Spinal cord (tissue), 9 donors: ENCODE measurements at regions not wholly inside any gene's neighbourhood (a gene's known extent, or its start where the extent isn't known, plus 50 kb on each side); places are given as distances from the start of the nearest gene placed in this dataset.
A peak's percentile ranks its signal among the peaks of the same experiment; 100 is the strongest.

ENCODE experiments used
- DNase-seq, 6 donors: peaks; one replicate each; pipeline versions ENCODE4 v3.0.0 to v3.0.0-alpha.2; 2013 to 2015; ENCODE audit warnings: low spot score in 6 of 6, low read depth in 4 of 6
- H3K27ac ChIP-seq: one replicate; pipeline ENCODE4 v1.5.1; 2013; ENCODE audit warnings: low read depth, low read length, control low read depth
- H3K27me3 ChIP-seq: one replicate; pipeline ENCODE4 v1.6.1; 2013; ENCODE audit warnings: low read length; ENCODE audit not compliant: control insufficient read depth, insufficient read depth
- H3K36me3 ChIP-seq: one replicate; pipeline ENCODE4 v1.6.1; 2013; ENCODE audit warnings: low read length; ENCODE audit not compliant: control insufficient read depth, insufficient read depth
- H3K4me1 ChIP-seq: one replicate; pipeline ENCODE4 v1.6.1; 2013; ENCODE audit warnings: low read length; ENCODE audit not compliant: control insufficient read depth, insufficient read depth
- H3K4me3 ChIP-seq: one replicate; pipeline ENCODE4 v1.5.1; 2013; ENCODE audit warnings: low read depth, low read length, control low read depth
- H3K9me3 ChIP-seq: one replicate; pipeline ENCODE4 v1.6.1; 2013; ENCODE audit warnings: low read length; ENCODE audit not compliant: control insufficient read depth, insufficient read depth
- WGBS: methylation state at CpG from one replicate; pipeline ENCODE4 v1.1.5; 2013; ENCODE audit warnings: missing lambda C conversion rate; ENCODE audit not compliant: insufficient coverage; 5-methylcytosine and 5-hydroxymethylcytosine counted together
- donor health status: healthy.

DNA sequence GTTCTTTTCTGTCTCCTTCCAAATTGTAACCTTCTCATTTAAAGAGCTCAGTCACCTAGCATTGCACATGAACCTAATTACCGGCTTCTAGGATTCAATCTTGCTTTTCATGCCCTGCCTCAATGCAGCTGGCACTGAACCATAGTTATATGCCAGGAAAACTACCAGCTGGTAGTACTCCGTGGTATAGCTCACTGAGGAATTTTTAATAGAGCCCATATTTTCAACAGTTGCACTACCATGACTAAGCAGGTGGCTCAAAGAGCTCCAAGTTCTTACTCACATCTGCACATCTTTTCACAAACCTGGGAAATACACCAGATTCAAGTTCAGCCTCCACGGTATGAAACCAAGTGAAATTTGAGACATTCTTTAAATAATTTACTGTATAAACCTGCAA is 363.5 kb downstream of the GRB14 start:
- DNase-seq: peak in 3 of 6 donors; percentile 7 to 78 (median 76)
- no peaks in the 10 kb centered on the region for H3K4me1 ChIP-seq
- 31% methylated on average over 2 of the region's 3 CpGs for WGBS
- H3K36me3 ChIP-seq: no peaks in the 10 kb centered on the region
- H3K27me3 ChIP-seq: no peaks in the 10 kb centered on the region
- H3K27ac ChIP-seq: no peak overlapping the region
- H3K4me3 ChIP-seq: no peak overlapping the region
- H3K9me3 ChIP-seq: no peaks in the 10 kb centered on the region

DNA sequence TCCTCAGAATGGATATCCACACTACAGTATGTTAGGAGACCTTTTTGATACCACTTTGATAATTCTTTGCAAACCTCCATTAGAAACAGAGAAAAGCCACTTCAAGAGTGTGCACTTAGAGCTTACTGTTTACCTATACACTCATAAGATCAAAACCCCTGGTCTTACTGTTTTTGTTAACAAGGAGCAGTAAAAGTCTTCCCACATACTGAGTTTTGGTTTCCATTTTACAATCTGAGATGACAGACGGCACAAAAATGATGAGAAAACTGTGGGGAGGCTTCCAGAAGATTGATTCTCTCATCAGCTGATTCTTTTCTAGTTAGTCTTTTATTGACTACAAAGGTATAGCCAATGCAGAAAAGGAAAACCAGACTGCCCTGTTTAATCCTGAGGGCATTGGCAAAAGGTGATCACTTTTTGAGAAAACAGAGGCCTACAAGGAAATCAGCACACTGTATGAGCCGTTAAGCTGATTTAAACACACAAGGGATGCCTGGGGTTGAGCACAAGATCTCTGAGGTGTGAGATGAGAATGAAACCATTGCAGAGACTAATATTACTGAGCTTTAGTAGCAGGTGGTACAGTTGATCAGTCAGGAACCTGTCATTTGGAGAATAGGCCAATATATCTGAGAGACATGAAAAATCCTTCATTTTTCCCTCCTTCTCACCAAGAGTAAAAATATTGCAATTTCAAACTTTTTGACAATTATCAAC is 368.6 kb downstream of the GRB14 start:
- no peaks in the 10 kb centered on the region for H3K4me1 ChIP-seq
- H3K27ac ChIP-seq: no peak overlapping the region
- H3K4me3 ChIP-seq: no peak overlapping the region
- no peaks in the 10 kb centered on the region for H3K36me3 ChIP-seq
- H3K9me3 ChIP-seq: no peaks in the 10 kb centered on the region
- DNase-seq: no peak
- H3K27me3 ChIP-seq: no peaks in the 10 kb centered on the region
- 67% methylated on average over 1 of the region's 2 CpGs for WGBS

DNA sequence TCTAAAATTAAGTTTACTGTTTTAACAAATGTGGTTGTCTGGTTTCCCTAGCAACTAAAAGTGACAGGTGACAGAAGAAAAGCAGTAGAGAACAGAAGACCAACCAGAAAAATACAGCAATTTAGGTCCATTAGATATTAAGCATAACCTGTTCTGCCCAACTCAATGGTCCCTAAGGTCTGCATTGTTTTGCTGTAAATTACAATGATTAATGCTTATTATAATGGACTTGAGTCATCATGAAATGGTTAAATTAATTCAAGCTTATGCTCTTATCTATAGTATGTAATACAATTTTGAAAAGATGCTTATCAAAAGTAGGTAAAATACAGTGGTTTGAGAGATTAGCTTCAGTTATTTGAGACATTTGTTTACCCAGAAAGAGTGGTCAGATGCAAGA is 378.0 kb downstream of the GRB14 start:
- Histone ChIP-seq H3K27ac (no peak overlapping the region), H3K27me3 (no peaks in the 10 kb centered on the region), H3K4me1 (no peaks in the 10 kb centered on the region), H3K4me3 (no peak overlapping the region), H3K9me3 (no peaks in the 10 kb centered on the region), H3K36me3 (no peaks in the 10 kb centered on the region)
- DNase-seq: no peak

DNA sequence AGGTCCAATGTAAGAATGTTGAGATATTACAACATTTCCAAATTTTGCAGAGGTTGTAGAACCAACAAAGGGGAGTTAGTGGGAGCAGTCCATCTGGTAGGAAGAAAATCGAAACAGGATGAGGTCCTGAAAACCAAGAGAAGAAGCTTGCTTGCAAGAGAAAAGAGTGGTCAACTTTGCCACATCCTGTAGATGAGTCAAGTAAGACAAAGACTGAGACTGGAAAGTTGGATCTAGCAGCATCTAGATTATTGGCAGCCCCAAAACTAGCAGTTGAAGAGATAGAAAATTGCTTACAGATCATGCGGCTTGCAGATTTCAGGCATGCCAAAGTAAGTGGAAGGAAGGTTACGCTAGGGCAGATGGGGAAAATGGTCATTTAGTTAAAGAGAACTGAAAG is 378.9 kb downstream of the GRB14 start:
- DNase-seq: no peak
- no peaks in the 10 kb centered on the region for H3K36me3 ChIP-seq
- no peaks in the 10 kb centered on the region for H3K9me3 ChIP-seq
- WGBS: 100% methylated on average over 2 of the region's 3 CpGs
- no peaks in the 10 kb centered on the region for H3K4me1 ChIP-seq
- no peaks in the 10 kb centered on the region for H3K27me3 ChIP-seq
- H3K4me3 ChIP-seq: no peak overlapping the region
- H3K27ac ChIP-seq: no peak overlapping the region

DNA sequence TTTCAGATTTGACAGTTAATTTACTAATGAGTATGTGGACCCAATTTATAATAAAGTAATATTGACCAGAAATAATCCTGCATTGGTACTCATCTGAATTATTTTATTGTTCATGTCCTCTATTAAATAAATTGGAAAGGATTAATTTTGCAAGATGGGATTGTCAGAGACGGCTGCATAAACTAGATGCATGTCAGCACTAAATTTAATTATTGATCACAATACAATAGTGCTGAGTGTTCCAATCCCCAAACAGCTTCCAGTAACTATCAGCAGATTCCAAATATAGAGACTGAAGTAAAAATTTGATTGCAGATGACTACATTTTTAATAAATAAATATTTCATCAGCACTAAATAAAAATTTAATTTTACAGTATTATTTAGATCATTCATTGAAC is 387.2 kb downstream of the GRB14 start:
- no peak overlapping the region for H3K4me3 ChIP-seq
- H3K27me3 ChIP-seq: no peaks in the 10 kb centered on the region
- no peaks in the 10 kb centered on the region for H3K4me1 ChIP-seq
- no peak overlapping the region for H3K27ac ChIP-seq
- no CpG with 5 or more reads among the region's 1 CpG for WGBS
- H3K36me3 ChIP-seq: no peaks in the 10 kb centered on the region
- no peak for DNase-seq
- H3K9me3 ChIP-seq: no peaks in the 10 kb centered on the region

DNA sequence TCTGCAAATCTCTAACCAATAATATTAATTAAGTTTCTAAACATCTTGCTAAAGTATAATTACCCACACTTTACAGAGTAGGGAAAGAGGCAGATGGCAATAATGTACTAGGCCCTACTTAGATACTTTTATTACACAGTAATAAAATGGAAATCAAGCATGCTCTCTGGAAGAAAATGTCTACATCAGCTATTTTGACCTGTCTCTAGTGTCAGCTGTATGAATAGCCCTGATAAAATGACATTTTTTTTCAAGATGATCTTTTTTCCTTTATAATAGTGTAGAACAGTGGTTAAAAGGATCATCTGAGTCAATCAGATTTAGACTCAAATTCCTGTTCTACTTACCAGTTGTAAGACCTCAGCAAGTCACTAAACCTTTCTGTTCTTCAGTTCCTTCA is 397.3 kb downstream of the GRB14 start:
- H3K36me3 ChIP-seq: no peaks in the 10 kb centered on the region
- no peak overlapping the region for H3K4me3 ChIP-seq
- no peak overlapping the region for H3K27ac ChIP-seq
- H3K9me3 ChIP-seq: no peaks in the 10 kb centered on the region
- H3K27me3 ChIP-seq: no peaks in the 10 kb centered on the region
- no peaks in the 10 kb centered on the region for H3K4me1 ChIP-seq
- peak in 1 of 6 donors; percentile 44 for DNase-seq

DNA sequence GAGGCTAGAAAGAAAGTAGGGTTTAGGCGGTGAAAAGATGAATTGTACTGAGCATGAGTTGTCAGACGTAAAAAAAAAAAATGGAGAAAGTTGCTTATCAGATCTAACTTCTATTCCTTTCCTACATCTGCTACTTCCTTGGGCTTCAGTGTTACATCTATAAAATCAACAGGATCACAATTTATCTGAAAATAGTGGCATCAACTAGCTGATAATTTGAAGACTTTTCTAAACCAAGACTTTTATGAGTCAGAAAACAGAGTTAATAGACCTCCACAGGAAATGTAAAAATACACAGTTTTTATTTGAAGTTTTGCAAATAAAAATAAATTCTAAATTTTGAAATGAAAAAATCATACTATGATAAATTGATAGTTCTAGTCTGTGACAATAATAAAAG is 399.8 kb downstream of the GRB14 start:
- Histone ChIP-seq H3K27ac (no peak overlapping the region), H3K27me3 (no peaks in the 10 kb centered on the region), H3K9me3 (no peaks in the 10 kb centered on the region), H3K4me3 (no peak overlapping the region), H3K4me1 (no peaks in the 10 kb centered on the region), H3K36me3 (no peaks in the 10 kb centered on the region)
- no peak for DNase-seq
- no CpG with 5 or more reads among the region's 2 CpGs for WGBS

DNA sequence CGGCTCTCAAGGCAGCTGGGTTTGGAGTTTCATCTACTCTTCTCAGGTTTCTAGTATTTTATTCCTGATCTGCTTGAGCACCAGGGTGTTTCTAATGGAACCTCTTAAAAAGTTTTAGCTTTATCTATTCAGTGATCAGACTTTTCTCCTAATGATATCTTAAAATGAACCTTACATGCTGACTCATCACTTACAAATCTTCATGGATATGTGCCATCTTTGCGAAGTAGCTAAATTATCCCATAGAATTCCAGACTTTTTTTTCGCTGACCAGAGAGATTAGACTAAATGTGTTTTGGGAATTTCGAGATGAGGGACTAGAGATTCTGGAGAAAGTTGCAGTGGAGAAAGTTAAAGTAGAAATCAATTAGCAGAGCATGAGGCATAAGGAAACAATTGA is 401.0 kb downstream of the GRB14 start:
- no peak for DNase-seq
- Histone ChIP-seq H3K4me1 (no peaks in the 10 kb centered on the region), H3K9me3 (no peaks in the 10 kb centered on the region), H3K36me3 (no peaks in the 10 kb centered on the region), H3K4me3 (no peak overlapping the region), H3K27me3 (no peaks in the 10 kb centered on the region), H3K27ac (no peak overlapping the region)
- WGBS: 82% methylated on average over 1 of the region's 4 CpGs

DNA sequence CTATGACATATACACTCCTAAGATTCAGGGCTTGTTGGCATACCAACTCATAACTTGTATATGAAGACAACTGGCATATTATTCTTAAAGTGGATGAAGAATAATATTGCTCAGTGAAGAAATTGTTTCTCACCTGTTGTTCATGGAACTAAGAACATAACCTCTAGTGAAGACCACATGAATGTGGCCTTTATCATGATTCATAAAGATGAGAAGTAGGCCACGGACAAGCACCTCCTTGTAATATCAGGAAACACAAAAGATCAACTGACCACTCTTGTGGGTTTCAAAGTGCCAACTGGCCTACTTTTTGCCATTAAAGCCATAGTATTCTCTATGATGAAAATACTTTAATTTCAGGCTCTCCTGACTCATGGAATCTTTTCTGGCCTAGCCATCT is 407.4 kb downstream of the GRB14 start:
- Histone ChIP-seq H3K27ac (no peak overlapping the region), H3K4me1 (no peaks in the 10 kb centered on the region), H3K27me3 (no peaks in the 10 kb centered on the region), H3K36me3 (no peaks in the 10 kb centered on the region), H3K4me3 (no peak overlapping the region), H3K9me3 (no peaks in the 10 kb centered on the region)
- WGBS: no CpG with 5 or more reads among the region's 1 CpG
- DNase-seq: no peak

DNA sequence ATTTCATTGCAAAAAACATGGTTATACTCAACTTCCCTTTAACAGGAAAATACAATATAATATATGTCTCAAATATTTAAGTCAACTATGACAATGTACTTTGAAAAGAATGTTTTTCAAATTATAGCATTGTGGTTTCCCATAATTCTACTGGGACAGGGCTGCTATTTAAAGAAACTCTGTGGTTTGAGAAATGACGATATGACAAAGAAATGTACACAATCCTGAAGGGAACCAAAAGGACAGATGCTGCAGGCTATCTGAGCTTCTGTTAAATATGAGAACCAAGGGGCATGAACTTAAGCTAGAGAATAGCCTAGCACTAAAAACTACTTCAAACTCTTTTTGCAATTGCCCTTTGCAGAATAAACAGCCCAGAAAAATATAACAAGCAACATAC is 415.9 kb downstream of the GRB14 start:
- Histone ChIP-seq H3K27ac (no peak overlapping the region), H3K27me3 (no peaks in the 10 kb centered on the region), H3K9me3 (no peaks in the 10 kb centered on the region), H3K4me1 (no peaks in the 10 kb centered on the region), H3K4me3 (no peak overlapping the region), H3K36me3 (no peaks in the 10 kb centered on the region)
- 90% methylated on average over 1 of the region's 1 CpG for WGBS
- no peak for DNase-seq
